ENCODE measurements at regions not wholly inside any gene's neighbourhood (a gene's known extent, or its start where the extent isn't known, plus 50 kb on each side); places are given as distances from the start of the nearest gene placed in this dataset.
"Not testable (repeated sequence)": the region's sequence is repeated elsewhere in the genome, so short reads cannot be mapped to it uniquely, and the experiment has no call there.

- not testable (repeated sequence) for TF ChIP-seq SNAI2 (CRISPR knock-in tag; IDR thresholded peaks at IDR 0.05); ZFP30 (CRISPR knock-in tag; IDR thresholded peaks at IDR 0.05); ESRRG (CRISPR knock-in tag; IDR thresholded peaks at IDR 0.05); CREB5 (CRISPR knock-in tag; IDR thresholded peaks at IDR 0.05; ENCODE audit: low read depth); RARB (CRISPR knock-in tag; IDR thresholded peaks at IDR 0.05); TSHZ2 (CRISPR knock-in tag; IDR thresholded peaks at IDR 0.05); ZNF565 (CRISPR knock-in tag; conservative IDR thresholded peaks at IDR 0.05; ENCODE audit: low read depth); GLIS3 (CRISPR knock-in tag; IDR thresholded peaks at IDR 0.05); PATZ1 (CRISPR knock-in tag; IDR thresholded peaks at IDR 0.05; ENCODE audit: borderline replicate concordance); ARNTL (CRISPR knock-in tag; IDR thresholded peaks at IDR 0.05; ENCODE audit: borderline replicate concordance, low read depth); ZFP3 (CRISPR knock-in tag; IDR thresholded peaks at IDR 0.05)
Measured at GRCh38 chr3:140872165-140872564, 69.5 kb upstream of the SLC25A36 start.

All from SK-N-SH treated with all-trans-retinoic acid at 6 μM for 48 hours (cell line).